OCI-LY7 (cell line): ENCODE measurements at regions not wholly inside any gene's neighbourhood (a gene's known extent, or its start where the extent isn't known, plus 50 kb on each side); places are given as distances from the start of the nearest gene placed in this dataset.
A peak's percentile ranks its signal among the peaks of the same experiment; 100 is the strongest.

Experiments
- BruUV-seq: library from RNA; stranded (reverse); fragments of 400-500 nt; replicated peaks from 2 replicates; lab custom pipeline; 2021; lab: Mats Ljungman, UMichigan
- CTCF ChIA-PET: fragments of 300-600 bp; sonication (Branson Sonifier 250); formaldehyde crosslinking; loops from one replicate; lab custom pipeline; 2022; ENCODE audit warnings: antibody characterized with exemption; ENCODE audit not compliant: unreplicated experiment; lab: Charles Lee
- POLR2A ChIA-PET: fragments of 300-600 bp; sonication (Branson Sonifier 250); formaldehyde crosslinking; loops from one replicate; lab custom pipeline; 2022; ENCODE audit warnings: antibody characterized with exemption; lab: Charles Lee
- DNase-seq: peaks from one replicate; pipeline ENCODE4 v3.0.0-alpha.2; 2015; ENCODE audit warnings: low spot score
- H2AFZ ChIP-seq: fragments of 200-600 bp; sonication (generic), shearing (Covaris generic); 2 replicates; pipeline ENCODE4 v1.6.1; 2014; ENCODE audit warnings: mild to moderate bottlenecking, antibody characterized with exemption, low read length, moderate library complexity
- H3K27ac ChIP-seq: fragments of 200-600 bp; sonication (generic); 2 replicates; pipeline ENCODE4 v1.5.1; 2014; ENCODE audit warnings: mixed run types, low read depth, mild to moderate bottlenecking, moderate library complexity, low read length, inconsistent platforms; ENCODE audit not compliant: poor library complexity, severe bottlenecking
- H3K36me3 ChIP-seq: fragments of 200-600 bp; sonication (generic); 2 replicates; pipeline ENCODE4 v1.6.1; 2014; ENCODE audit warnings: mild to moderate bottlenecking, antibody characterized with exemption, low read length, moderate library complexity, mixed read lengths; ENCODE audit not compliant: insufficient read depth
- H3K4me1 ChIP-seq: fragments of 200-600 bp; sonication (generic); 2 replicates; pipeline ENCODE4 v1.5.1; 2014; ENCODE audit warnings: mild to moderate bottlenecking, low read length; ENCODE audit not compliant: insufficient read depth, poor library complexity, severe bottlenecking
- H3K4me2 ChIP-seq: fragments of 200-600 bp; sonication (generic); 2 replicates; pipeline ENCODE4 v1.6.1; 2014; ENCODE audit warnings: mild to moderate bottlenecking, low read length
- H3K4me3 ChIP-seq: fragments of 200-600 bp; sonication (generic); 2 replicates; pipeline ENCODE4 v1.5.1; 2014; ENCODE audit warnings: mild to moderate bottlenecking, low read depth, low read length; ENCODE audit not compliant: poor library complexity, severe bottlenecking
- H3K79me2 ChIP-seq: fragments of 200-600 bp; sonication (generic); 2 replicates; pipeline ENCODE4 v1.6.1; 2016; ENCODE audit warnings: low read depth, mild to moderate bottlenecking, low read length, moderate library complexity, mixed read lengths; ENCODE audit not compliant: insufficient read depth
- H3K9me2 ChIP-seq: fragments of 200-600 bp; sonication (generic); 2 replicates; pipeline ENCODE4 v1.6.1; 2016; ENCODE audit warnings: mild to moderate bottlenecking, low read length, mixed read lengths; ENCODE audit not compliant: insufficient read depth
- H3K9me3 ChIP-seq: fragments of 200-600 bp; sonication (generic); 2 replicates; pipeline ENCODE4 v1.6.1; 2014; ENCODE audit warnings: mild to moderate bottlenecking, mixed run types, low read length, mixed read lengths
- H4K20me1 ChIP-seq: fragments of 200-600 bp; sonication (generic); 2 replicates; pipeline ENCODE4 v1.6.1; 2014; ENCODE audit warnings: mild to moderate bottlenecking, antibody characterized with exemption, low read length, moderate library complexity, mixed read lengths; ENCODE audit not compliant: insufficient read depth
- CTCF ChIP-seq: fragments of 200-600 bp; sonication (generic); conservative IDR thresholded peaks from 2 replicates; pipeline ENCODE4 v1.5.1; 2014; ENCODE audit warnings: mild to moderate bottlenecking, antibody characterized with exemption, low read length, moderate library complexity, mixed read lengths
- EZH2phosphoT487 ChIP-seq: fragments of 200-600 bp; sonication (generic); IDR thresholded peaks from 2 replicates; pipeline ENCODE4 v1.6.1; 2018; ENCODE audit warnings: low read depth, borderline replicate concordance, mild to moderate bottlenecking, mixed run types, antibody characterized with exemption, low read length, moderate library complexity, mixed read lengths
- intact Hi-C: fragments of 100-400 bp; cut with micrococcal nuclease; formaldehyde crosslinking; loops from one replicate; pipeline ENCODE4 v1.10.0; 2022; ENCODE audit not compliant: unreplicated experiment

- POLR2A ChIA-PET: no interaction called here
- no peak for TF ChIP-seq CTCF
- TF ChIP-seq EZH2phosphoT487: no peak
Measured at GRCh38 chr3:83092521-83093221, 1331.2 kb upstream of the GBE1 start.

DNA sequence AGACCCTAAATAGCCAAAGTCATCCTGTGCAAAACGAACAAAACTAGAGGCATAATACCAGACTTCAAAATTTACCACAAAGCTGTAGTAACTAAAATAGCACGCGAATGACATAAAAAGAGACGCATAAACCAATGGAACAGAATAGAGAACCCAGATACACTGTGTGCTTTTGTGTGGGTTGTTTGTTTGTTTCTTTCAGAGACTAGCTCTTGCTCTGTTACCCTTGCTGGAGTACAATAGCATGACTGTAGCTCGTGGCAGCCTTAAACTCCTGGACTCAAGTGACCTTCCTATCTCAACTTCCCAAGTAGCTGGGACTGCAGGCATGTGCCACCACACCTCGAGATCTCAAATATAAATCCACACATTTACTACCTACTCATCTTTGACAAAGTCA, 1314.6 kb upstream of the GBE1 start:
- Histone ChIP-seq H3K4me3 (no peak overlapping the region), H3K4me2 (no peak overlapping the region), H3K9me2 (no peaks in the 10 kb centered on the region), H3K27ac (no peak overlapping the region), H3K79me2 (no peaks in the 10 kb centered on the region), H3K4me1 (no peaks in the 10 kb centered on the region), H3K36me3 (no peaks in the 10 kb centered on the region), H3K9me3 (0 out of 2 replicates have a peak, but pooled peaks cover under 1% of the 10 kb centered on the region), H4K20me1 (no peaks in the 10 kb centered on the region), H2AFZ (no peak overlapping the region)
- POLR2A ChIA-PET: no interaction called here
- BruUV-seq: no TSS peak
- no peak for DNase-seq
- TF ChIP-seq CTCF (no peak), EZH2phosphoT487 (no peak)
- intact Hi-C loops: no loop called here
- CTCF ChIA-PET: no interaction called here

More at GRCh38 chr3:83092521-83093221, 1331.2 kb upstream of the GBE1 start:
- BruUV-seq: no TSS peak
- no peaks in the 10 kb centered on the region for H3K36me3 ChIP-seq
- CTCF ChIA-PET: no interaction called here
- H3K9me3 ChIP-seq: no peaks in the 10 kb centered on the region
- H3K9me2 ChIP-seq: no peaks in the 10 kb centered on the region
- H2AFZ ChIP-seq: peak overlapping the region; percentile 62
- DNase-seq: no peak
- no peak overlapping the region for H3K4me2 ChIP-seq
- no peaks in the 10 kb centered on the region for H3K4me1 ChIP-seq
- intact Hi-C loops: no loop called here
- no peak overlapping the region for H3K27ac ChIP-seq
- no peak overlapping the region for H3K4me3 ChIP-seq
- H3K79me2 ChIP-seq: no peaks in the 10 kb centered on the region
- no peaks in the 10 kb centered on the region for H4K20me1 ChIP-seq

GRCh38 chr3:83074485-83074884, 1313.0 kb upstream of the GBE1 start:
- Histone ChIP-seq H3K4me3 (no peak overlapping the region), H3K9me3 (no peaks in the 10 kb centered on the region), H3K36me3 (no peaks in the 10 kb centered on the region), H4K20me1 (no peaks in the 10 kb centered on the region), H3K27ac (no peak overlapping the region), H3K4me1 (no peaks in the 10 kb centered on the region), H2AFZ (no peak overlapping the region), H3K79me2 (no peaks in the 10 kb centered on the region), H3K4me2 (no peak overlapping the region), H3K9me2 (no peaks in the 10 kb centered on the region)
- ChIA-PET CTCF (no interaction called here), POLR2A (no interaction called here)
- intact Hi-C loops: no loop called here
- DNase-seq: no peak
- no TSS peak for BruUV-seq
- TF ChIP-seq CTCF: no peak
- no peak for TF ChIP-seq EZH2phosphoT487
